NCI-H187 (cell line): ENCODE measurements at regions not wholly inside any gene's neighbourhood (a gene's known extent, or its start where the extent isn't known, plus 50 kb on each side); places are given as distances from the start of the nearest gene placed in this dataset.

ENCODE experiments used
- DNase-seq, 2 experiments: peaks; one replicate each; lab custom pipeline; 2025; lab: John Stamatoyannopoulos, UW

GRCh38 chr6:99868074-99868702 is 125.8 kb downstream of the MCHR2 start:
- peak; percentile 38 to 48 for DNase-seq
